ENCODE measurements at regions not wholly inside any gene's neighbourhood (a gene's known extent, or its start where the extent isn't known, plus 50 kb on each side); places are given as distances from the start of the nearest gene placed in this dataset.
A peak's percentile ranks its signal among the peaks of the same experiment; 100 is the strongest.

DNA sequence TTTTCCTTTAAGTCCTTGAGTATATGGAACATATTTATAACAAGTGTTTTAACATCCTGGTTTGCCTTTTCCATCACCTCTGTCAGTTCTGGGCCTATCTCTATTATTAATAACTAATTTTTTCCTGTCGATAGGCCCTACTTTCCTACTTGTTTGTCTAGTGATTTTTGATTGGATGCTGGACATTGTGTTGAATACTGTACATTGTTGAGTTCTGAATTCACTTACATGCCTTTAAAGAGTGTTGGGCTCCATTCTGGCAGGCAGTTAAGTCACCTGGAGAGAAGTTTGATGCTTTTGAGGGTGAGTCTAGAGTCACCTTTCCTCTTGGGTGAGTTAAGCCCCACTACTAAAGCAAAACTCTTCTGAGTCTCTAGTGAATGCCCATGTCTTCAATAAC, 77.5 kb upstream of the C14orf180 start:
- DNase-seq, result no peak
- no peaks in the 10 kb centered on the region for H3K4me1 ChIP-seq (replicated peaks in 1 of 2)
- intact Hi-C loops (cut with DNase I), result no loop called here
- 86 to 97% (median 93%) methylated on average over 1 of the region's 1 CpG for WGBS, 4 donors
- no peak overlapping the region for H3K27ac ChIP-seq
- no peak for TF ChIP-seq POLR2A (IDR thresholded peaks at IDR 0.05)
- TF ChIP-seq, protein P1, sequence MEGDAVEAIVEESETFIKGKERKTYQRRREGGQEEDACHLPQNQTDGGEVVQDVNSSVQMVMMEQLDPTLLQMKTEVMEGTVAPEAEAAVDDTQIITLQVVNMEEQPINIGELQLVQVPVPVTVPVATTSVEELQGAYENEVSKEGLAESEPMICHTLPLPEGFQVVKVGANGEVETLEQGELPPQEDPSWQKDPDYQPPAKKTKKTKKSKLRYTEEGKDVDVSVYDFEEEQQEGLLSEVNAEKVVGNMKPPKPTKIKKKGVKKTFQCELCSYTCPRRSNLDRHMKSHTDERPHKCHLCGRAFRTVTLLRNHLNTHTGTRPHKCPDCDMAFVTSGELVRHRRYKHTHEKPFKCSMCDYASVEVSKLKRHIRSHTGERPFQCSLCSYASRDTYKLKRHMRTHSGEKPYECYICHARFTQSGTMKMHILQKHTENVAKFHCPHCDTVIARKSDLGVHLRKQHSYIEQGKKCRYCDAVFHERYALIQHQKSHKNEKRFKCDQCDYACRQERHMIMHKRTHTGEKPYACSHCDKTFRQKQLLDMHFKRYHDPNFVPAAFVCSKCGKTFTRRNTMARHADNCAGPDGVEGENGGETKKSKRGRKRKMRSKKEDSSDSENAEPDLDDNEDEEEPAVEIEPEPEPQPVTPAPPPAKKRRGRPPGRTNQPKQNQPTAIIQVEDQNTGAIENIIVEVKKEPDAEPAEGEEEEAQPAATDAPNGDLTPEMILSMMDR (IDR thresholded peaks at IDR 0.05), result no peak
- H3K36me3 ChIP-seq (replicated peaks in 1 of 2), result no peaks in the 10 kb centered on the region
- H3K27me3 ChIP-seq, result peaks cover 3% of the 10 kb centered on the region
- no peak overlapping the region for H3K4me3 ChIP-seq
- H3K9me3 ChIP-seq (replicated peaks in 1 of 3), result peaks cover 0 to 4% (median 0%) of the 10 kb centered on the region in 3 donors

DNA sequence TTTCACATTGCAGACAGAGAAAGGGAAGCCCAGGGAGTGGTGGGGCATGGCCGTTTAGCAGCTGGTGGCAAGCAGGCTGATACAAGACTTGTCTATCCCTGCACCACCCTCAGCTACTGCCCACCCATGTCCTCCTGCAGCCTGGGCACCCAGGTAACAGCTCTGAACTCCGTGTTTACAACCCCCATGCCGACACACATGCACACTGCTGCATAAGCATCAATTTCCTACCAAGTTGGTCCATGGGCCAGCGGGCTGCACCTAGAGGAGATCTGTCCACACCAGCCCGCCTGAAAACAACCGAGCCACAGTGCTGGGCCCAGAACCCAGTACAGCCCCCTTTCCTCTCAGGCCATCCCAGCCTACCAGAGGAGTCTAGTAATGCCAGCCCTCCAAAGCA, 75.9 kb upstream of the C14orf180 start:
- Histone ChIP-seq H3K9me3 (replicated peaks in 1 of 3) (peaks cover 0 to 4% (median 0%) of the 10 kb centered on the region in 3 donors), H3K36me3 (replicated peaks in 1 of 2) (no peaks in the 10 kb centered on the region), H3K27me3 (peaks cover 3% of the 10 kb centered on the region), H3K4me1 (replicated peaks in 1 of 2) (no peaks in the 10 kb centered on the region), H3K27ac (no peak overlapping the region), H3K4me3 (no peak overlapping the region)
- TF ChIP-seq, protein P1 (IDR thresholded peaks at IDR 0.05), result no peak
- no peak for TF ChIP-seq POLR2A (IDR thresholded peaks at IDR 0.05)
- peak in 2 of 7 donors; percentile 7 to 11 for DNase-seq
- 65 to 83% (median 67%) methylated on average over 5 to 6 of the region's 6 CpGs for WGBS, 4 donors
- intact Hi-C loops (cut with DNase I), result no loop called here

DNA sequence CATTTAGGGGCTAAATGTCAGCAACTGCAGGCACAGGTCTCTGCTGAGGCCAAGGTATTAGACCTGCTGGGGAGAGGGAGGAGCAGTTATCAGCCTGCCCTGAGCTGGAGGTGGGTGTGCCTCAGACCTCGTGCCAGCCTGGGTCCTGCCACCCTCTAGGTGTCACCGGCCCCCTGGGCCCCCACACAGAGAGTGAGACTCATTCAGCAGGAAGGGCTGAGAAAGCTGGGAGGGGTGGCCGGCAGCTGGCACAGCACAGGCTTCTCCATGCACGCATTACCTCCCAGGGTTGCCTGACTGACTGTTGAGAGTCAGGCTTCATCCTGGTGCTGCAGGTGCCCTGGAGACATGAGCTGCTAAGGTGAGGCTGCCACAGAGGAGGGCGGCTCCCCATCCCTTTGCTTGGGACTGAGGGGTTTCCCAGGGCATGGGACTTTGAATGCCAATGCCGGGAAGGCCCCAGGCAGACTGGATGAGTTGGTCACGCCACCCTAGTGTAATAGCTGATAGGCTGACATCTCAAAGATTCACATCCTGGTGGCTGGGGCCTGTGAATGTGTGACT, 75.3 kb upstream of the C14orf180 start:
- H3K4me1 ChIP-seq (replicated peaks in 1 of 2), result no peaks in the 10 kb centered on the region
- intact Hi-C loops (cut with DNase I), result no loop called here
- TF ChIP-seq, protein P1 (IDR thresholded peaks at IDR 0.05), result no peak
- TF ChIP-seq POLR2A (IDR thresholded peaks at IDR 0.05), result no peak
- no peaks in the 10 kb centered on the region for H3K36me3 ChIP-seq (replicated peaks in 1 of 2)
- peaks cover 3% of the 10 kb centered on the region for H3K27me3 ChIP-seq
- DNase-seq, result peak in 1 of 7 donors; percentile 25
- H3K9me3 ChIP-seq (replicated peaks in 1 of 3), result peaks cover 0 to 4% (median 0%) of the 10 kb centered on the region in 3 donors
- no peak overlapping the region for H3K4me3 ChIP-seq
- no peak overlapping the region for H3K27ac ChIP-seq
- WGBS, 4 donors, result 79 to 84% (median 82%) methylated on average over 4 to 7 of the region's 7 CpGs

DNA sequence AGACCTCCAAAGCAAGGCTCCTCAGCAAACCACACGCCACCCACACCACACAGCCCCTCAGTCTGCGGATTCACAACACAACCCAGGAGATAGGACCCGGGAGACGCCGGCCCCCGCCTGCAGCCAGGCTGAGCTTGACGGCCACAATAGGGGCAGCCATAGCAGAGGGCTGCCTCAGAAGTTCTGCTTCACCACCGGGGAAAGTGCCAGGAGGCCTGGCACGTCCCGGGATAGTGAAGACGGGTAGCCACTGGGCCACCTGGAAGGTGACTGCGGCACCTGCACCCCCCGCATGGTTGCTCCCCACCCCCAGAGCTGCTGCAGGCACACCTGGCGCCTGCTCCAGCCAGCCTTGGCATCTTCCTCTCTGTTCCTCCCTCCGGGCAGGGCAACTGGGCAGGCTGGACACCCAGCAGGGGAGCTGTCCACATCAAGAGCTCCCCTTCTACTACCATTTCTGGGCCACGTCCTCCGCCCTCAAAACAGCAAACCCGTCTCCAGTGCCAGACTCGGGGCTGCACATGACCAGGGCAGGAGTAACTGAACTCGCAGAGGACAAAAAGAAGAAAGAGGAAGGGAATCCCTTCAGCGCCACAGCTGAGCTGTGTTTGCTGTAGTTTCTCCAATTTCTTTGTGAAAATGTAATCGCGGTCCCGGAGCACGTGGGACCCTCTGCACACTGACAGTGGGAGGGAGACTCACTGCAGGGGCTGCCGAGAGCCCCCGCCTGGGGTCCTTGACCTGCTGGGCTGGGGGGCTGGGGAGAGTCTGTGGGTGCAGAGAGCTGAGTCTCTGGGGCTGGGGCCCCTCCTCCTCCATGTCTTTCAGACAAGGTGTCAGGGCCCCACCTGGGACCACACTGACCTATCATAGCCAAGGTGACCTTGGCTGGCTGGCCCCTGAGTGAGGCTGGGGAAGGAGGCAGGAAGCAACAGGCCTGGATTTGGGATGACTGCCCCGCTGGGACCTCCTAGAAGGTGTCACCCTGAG, 74.2 kb upstream of the C14orf180 start:
- no peak overlapping the region for H3K27ac ChIP-seq
- DNase-seq, result peak in 1 of 7 donors; percentile 24
- peaks cover 3% of the 10 kb centered on the region for H3K27me3 ChIP-seq
- H3K4me3 ChIP-seq, result no peak overlapping the region
- intact Hi-C loops (cut with DNase I), result no loop called here
- 70 to 75% (median 73%) methylated on average over 13 to 28 of the region's 28 CpGs for WGBS, 4 donors
- no peaks in the 10 kb centered on the region for H3K36me3 ChIP-seq (replicated peaks in 1 of 2)
- peaks cover 0 to 4% (median 0%) of the 10 kb centered on the region in 3 donors for H3K9me3 ChIP-seq (replicated peaks in 1 of 3)
- H3K4me1 ChIP-seq (replicated peaks in 1 of 2), result no peaks in the 10 kb centered on the region
- TF ChIP-seq, protein P1 (IDR thresholded peaks at IDR 0.05), result no peak

All from adrenal gland (tissue), 9 donors.